Psoas muscle (tissue), 7 donors: ENCODE measurements at regions not wholly inside any gene's neighbourhood (a gene's known extent, or its start where the extent isn't known, plus 50 kb on each side); places are given as distances from the start of the nearest gene placed in this dataset.

Source experiments
- ATAC-seq, 4 donors: fragments of 200-7000 bp; cut with Tn5 transposase; one replicate each; pipeline ENCODE4 v1.9.1; 2020; ENCODE audit warnings: moderate library complexity in 3 of 4, mild to moderate bottlenecking in 2 of 4
- DNase-seq, 2 donors: peaks; one replicate each; pipeline ENCODE4 v3.0.0-alpha.2; 2020
- H3K27ac ChIP-seq: fragments of 200-600 bp; one replicate; pipeline ENCODE4 v1.8.0; 2022
- H3K27me3 ChIP-seq, 3 donors: fragments of 200-600 bp in 1 of 3; one replicate each; pipeline versions ENCODE4 v1.6.1 to v1.8.0; 2013 to 2022; ENCODE audit warnings: low read length in 2 of 3, mild to moderate bottlenecking in 2 of 3, moderate library complexity in 1 of 3; ENCODE audit not compliant: insufficient read depth in 3 of 3
- H3K36me3 ChIP-seq, 2 donors: fragments of 200-600 bp in 1 of 2; one replicate each; pipeline versions ENCODE4 v1.6.1 to v1.8.0; 2013 to 2022; ENCODE audit warnings: low read depth in 1 of 2, mild to moderate bottlenecking in 1 of 2, moderate library complexity in 1 of 2; ENCODE audit not compliant: insufficient read depth in 1 of 2
- H3K4me1 ChIP-seq: fragments of 200-600 bp; one replicate; pipeline ENCODE4 v1.8.0; 2022
- H3K4me3 ChIP-seq: fragments of 200-600 bp; one replicate; pipeline ENCODE4 v1.8.0; 2022; ENCODE audit warnings: mild to moderate bottlenecking
- H3K9me3 ChIP-seq: fragments of 200-600 bp; one replicate; pipeline ENCODE4 v1.8.0; 2022
- whole genome bisulfite sequencing, 3 donors: extraction: QIAGEN DNeasy Blood & Tissue Kit; methylation state at CpG; one replicate each; pipeline versions ENCODE4 v1.1.6 to v1.1.7; 2013; 5-methylcytosine and 5-hydroxymethylcytosine counted together
- intact Hi-C, 2 donors: fragments of 100-400 bp; cut with DNase I; formaldehyde crosslinking; loops; one replicate each; pipeline versions ENCODE4 v1.11.0 to v1.14.2; 2022
- TF ChIP-seq, protein P1 (sequence below): fragments of 200-600 bp; IDR thresholded peaks from one replicate; pipeline ENCODE4 v1.8.0; 2022; ENCODE audit warnings: antibody characterized with exemption
- donor health status: healthy with polysubstance abuse.
- donor health status: DM: no; HTN: no; CAD: no; lungs with moderate emphysema.
- donor health status: Bipolar disorder and iron deficiency.
- donor health status: healthy.
- donor health status: DM: yes; HTN: yes; CAD: no.
- donor health status: DM: no; HTN: no; CAD: no.
- donor health status: DM: yes; HTN: yes; CAD: no.

DNA sequence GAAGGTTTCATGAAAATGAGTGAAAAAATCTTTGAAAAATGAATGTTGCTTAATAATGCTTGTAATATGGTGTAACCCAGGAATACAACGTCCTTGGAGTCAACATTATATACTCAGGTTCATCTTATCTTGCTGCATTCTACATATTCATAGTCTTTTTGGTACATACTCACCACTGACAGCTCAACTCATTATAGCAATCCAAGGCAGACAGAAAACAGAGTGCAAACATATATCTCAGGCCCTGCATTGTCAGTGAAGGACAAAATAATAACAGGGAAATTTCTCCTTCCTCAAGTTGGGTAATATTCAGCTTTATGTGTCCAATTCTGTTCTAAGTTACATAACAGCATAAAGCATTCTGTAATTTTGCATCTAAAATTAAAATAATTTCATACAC is 1353.0 kb upstream of the SEL1L start:
- WGBS, 3 donors = 56 to 68% (median 64%) methylated on average over 1 of the region's 1 CpG
- Histone ChIP-seq H3K4me1 (no peaks in the 10 kb centered on the region), H3K4me3 (no peak overlapping the region), H3K27me3 (no peaks in the 10 kb centered on the region), H3K36me3 (no peaks in the 10 kb centered on the region), H3K27ac (no peak overlapping the region), H3K9me3 (no peaks in the 10 kb centered on the region)
- intact Hi-C loops = no loop called here
- TF ChIP-seq, protein P1, sequence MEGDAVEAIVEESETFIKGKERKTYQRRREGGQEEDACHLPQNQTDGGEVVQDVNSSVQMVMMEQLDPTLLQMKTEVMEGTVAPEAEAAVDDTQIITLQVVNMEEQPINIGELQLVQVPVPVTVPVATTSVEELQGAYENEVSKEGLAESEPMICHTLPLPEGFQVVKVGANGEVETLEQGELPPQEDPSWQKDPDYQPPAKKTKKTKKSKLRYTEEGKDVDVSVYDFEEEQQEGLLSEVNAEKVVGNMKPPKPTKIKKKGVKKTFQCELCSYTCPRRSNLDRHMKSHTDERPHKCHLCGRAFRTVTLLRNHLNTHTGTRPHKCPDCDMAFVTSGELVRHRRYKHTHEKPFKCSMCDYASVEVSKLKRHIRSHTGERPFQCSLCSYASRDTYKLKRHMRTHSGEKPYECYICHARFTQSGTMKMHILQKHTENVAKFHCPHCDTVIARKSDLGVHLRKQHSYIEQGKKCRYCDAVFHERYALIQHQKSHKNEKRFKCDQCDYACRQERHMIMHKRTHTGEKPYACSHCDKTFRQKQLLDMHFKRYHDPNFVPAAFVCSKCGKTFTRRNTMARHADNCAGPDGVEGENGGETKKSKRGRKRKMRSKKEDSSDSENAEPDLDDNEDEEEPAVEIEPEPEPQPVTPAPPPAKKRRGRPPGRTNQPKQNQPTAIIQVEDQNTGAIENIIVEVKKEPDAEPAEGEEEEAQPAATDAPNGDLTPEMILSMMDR = no peak
- no peak for ATAC-seq
- no peak for DNase-seq

DNA sequence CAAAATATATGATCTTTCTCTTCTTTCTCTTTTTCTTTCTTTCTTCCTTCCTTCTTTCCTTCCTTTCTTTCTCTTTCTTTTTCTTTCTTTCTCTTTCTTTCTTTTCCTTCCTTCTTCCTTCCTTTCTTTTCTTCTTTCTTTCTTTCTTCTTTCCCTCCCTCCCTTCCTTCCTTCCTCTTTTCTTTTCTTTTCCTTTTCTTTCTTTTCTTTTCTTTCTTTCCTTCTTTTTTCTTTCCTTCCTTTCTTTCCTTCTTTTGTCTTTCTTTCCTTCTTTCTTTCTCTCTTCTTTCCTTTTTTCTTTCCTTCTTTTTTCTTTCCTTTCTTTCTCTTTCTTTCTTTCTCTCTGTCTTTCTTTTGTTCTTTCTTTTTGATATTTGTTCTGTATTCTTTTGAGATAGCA is 1356.0 kb upstream of the SEL1L start:
- Histone ChIP-seq H3K4me3 (no peak overlapping the region), H3K27me3 (no peaks in the 10 kb centered on the region), H3K4me1 (no peaks in the 10 kb centered on the region), H3K9me3 (no peaks in the 10 kb centered on the region), H3K36me3 (no peaks in the 10 kb centered on the region), H3K27ac (no peak overlapping the region)
- DNase-seq (no peak), ATAC-seq (no peak)
- intact Hi-C loops = no loop called here
- TF ChIP-seq, protein P1 = no peak

DNA sequence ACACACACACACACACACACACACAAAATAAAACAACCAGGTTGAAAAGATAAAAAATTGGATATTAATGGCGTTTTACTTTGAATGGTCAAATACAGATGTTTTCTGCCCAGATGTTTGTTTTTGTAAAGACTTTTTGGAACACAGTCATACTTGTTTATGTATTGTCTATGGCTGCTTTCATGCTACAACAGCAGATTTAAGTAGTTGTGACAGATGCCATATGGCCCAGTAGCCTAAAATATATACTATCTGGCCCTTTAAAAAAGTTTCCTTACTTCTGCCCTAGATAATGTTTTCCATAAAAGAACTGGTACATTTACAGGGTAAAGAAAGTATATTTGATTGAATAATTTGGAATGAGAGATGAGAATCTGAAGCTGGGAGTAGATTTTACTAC is 1362.8 kb upstream of the SEL1L start:
- DNase-seq = no peak
- Histone ChIP-seq H3K4me1 (no peaks in the 10 kb centered on the region), H3K4me3 (no peak overlapping the region), H3K27me3 (no peaks in the 10 kb centered on the region), H3K27ac (no peak overlapping the region), H3K36me3 (no peaks in the 10 kb centered on the region), H3K9me3 (no peaks in the 10 kb centered on the region)
- TF ChIP-seq, protein P1 = no peak
- ATAC-seq = no peak
- 65 to 97% (median 67%) methylated on average over 1 of the region's 1 CpG for WGBS, 3 donors
- intact Hi-C loops = no loop called here

DNA sequence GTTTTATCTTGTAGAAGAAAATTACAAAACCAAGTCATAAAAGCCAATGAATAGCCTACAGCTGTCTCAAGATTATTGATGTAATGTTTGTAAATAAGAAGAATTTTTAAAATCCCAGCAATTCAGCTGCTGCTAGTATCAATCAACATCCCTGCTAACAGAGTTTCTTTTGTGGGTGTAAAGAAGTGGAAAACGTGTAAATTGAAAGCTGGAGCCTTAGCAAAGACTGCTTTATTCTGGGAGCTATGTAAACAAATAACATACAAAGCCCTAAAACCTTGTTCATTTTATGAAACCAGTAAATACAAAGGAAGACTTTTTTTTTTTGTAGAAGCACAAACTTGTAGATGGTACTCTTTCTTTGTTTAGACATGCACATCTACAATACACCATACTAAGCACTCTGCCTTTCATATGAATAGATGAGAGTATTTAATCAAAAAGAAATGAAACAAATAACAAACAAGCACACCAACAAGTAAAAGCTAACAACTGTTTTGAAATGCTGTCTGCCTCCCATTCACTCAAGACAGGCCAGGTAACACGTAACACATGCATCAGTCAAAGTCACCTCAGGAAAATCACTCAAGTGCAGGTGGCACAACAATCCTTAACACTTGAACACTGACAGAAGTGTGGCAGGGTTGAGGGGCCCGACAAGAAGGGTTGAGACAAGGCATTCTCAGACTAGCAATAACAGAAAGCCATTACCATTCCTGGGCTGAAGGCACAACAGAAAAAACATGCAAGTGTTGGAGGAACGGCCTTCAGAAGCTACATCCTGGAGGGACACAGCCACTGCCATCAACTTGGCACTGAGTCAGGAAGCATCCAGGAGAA is 1364.0 kb upstream of the SEL1L start:
- Histone ChIP-seq H3K4me1 (no peaks in the 10 kb centered on the region), H3K27me3 (no peaks in the 10 kb centered on the region), H3K27ac (no peak overlapping the region), H3K9me3 (no peaks in the 10 kb centered on the region), H3K4me3 (no peak overlapping the region), H3K36me3 (no peaks in the 10 kb centered on the region)
- no peak for DNase-seq
- TF ChIP-seq, protein P1 = no peak
- ATAC-seq = no peak
- intact Hi-C loops = no loop called here
- WGBS, 3 donors = 45 to 53% (median 47%) methylated on average over 4 of the region's 4 CpGs

DNA sequence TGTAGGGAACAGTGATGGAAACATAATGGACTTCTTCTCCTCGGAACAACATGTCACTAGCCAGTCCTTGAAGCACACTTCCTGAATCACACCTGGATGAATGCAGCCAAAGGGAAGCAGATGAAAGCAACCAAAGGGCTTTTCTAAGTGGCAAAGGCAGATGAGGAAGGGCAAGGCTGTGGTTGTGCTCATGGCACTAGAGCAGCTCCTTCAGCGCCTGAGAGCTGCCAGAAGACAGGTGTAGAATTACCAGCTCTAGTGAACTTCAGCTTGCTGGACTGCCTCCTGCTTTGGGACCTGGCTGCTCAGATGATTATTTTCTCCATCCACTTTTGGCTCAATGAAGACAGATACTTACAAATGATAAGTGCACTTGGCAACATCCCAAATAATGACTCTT is 1372.1 kb upstream of the SEL1L start:
- Histone ChIP-seq H3K27ac (no peak overlapping the region), H3K9me3 (no peaks in the 10 kb centered on the region), H3K27me3 (no peaks in the 10 kb centered on the region), H3K36me3 (no peaks in the 10 kb centered on the region), H3K4me1 (no peaks in the 10 kb centered on the region), H3K4me3 (no peak overlapping the region)
- TF ChIP-seq, protein P1 = no peak
- intact Hi-C loops = no loop called here
- ATAC-seq = no peak
- 59 to 63% (median 59%) methylated on average over 2 of the region's 2 CpGs for WGBS, 3 donors
- no peak for DNase-seq
